GM12878 (cell line): ENCODE measurements at regions not wholly inside any gene's neighbourhood (a gene's known extent, or its start where the extent isn't known, plus 50 kb on each side); places are given as distances from the start of the nearest gene placed in this dataset.
A peak's percentile ranks its signal among the peaks of the same experiment; 100 is the strongest.

Experiments
- ATAC-seq: fragments of 200-7000 bp; cut with Tn5 transposase; 3 replicates; pipeline ENCODE4 v1.9.1; 2020; ENCODE audit warnings: mild to moderate bottlenecking, moderate library complexity
- BruUV-seq: library from RNA; stranded (reverse); fragments of 400-500 nt; replicated peaks from 2 replicates; lab custom pipeline; 2021; lab: Mats Ljungman, UMichigan
- CTCF ChIA-PET: fragments of 300-600 bp; sonication (Branson Sonifier 250); formaldehyde crosslinking; extraction: SDS; loops from one replicate; lab custom pipeline; 2021; ENCODE audit warnings: inconsistent platforms; lab: Yijun Ruan, JAX
- POLR2A ChIA-PET: fragments of 350-600 bp; formaldehyde crosslinking; extraction: SDS; loops from one replicate; lab custom pipeline; 2021; ENCODE audit warnings: inconsistent platforms; lab: Charles Lee
- RAD21 ChIA-PET: fragments of 300-600 bp; sonication (Branson Sonifier 250); formaldehyde crosslinking; loops from one replicate; lab custom pipeline; 2023; ENCODE audit warnings: antibody characterized with exemption; ENCODE audit not compliant: unreplicated experiment; lab: Charles Lee
- SMC1A ChIA-PET: fragments of 300-600 bp; sonication (Branson Sonifier 250); formaldehyde crosslinking; loops from one replicate; lab custom pipeline; 2023; ENCODE audit not compliant: unreplicated experiment, uncharacterized antibody; lab: Charles Lee
- DNase-seq: peaks from one replicate; pipeline ENCODE4 v3.0.0-alpha.2; 2011; ENCODE audit warnings: low read depth, low spot score
- FAIRE-seq: peaks from 3 replicates; lab custom pipeline; 2011; peaks lifted over from hg19 to GRCh38; lab: Jason Lieb, UNC
- H2AFZ ChIP-seq: 2 replicates; pipeline ENCODE4 v1.6.0; 2011; ENCODE audit warnings: low read depth, low read length, control low read depth; ENCODE audit not compliant: control insufficient read depth
- H3K27ac ChIP-seq: 2 replicates; pipeline ENCODE4 v1.5.1; 2011; ENCODE audit warnings: control low read depth; ENCODE audit not compliant: control insufficient read depth, insufficient read depth
- H3K27me3 ChIP-seq, 2 experiments: replicated peaks in 1 of 2; 2 replicates each; pipeline versions ENCODE4 v1.6.0 to v1.6.1; 2011; ENCODE audit warnings: low read length in 1 of 2; ENCODE audit not compliant: control insufficient read depth in 2 of 2, insufficient read depth in 2 of 2
- H3K36me3 ChIP-seq, 2 experiments: 2 replicates each; pipeline ENCODE4 v1.5.1; 2011; ENCODE audit warnings: low read length in 1 of 2; ENCODE audit not compliant: control insufficient read depth in 2 of 2, insufficient read depth in 2 of 2
- H3K4me1 ChIP-seq: 2 replicates; pipeline ENCODE4 v1.6.1; 2011; ENCODE audit warnings: mild to moderate bottlenecking, low read length, moderate library complexity, mixed read lengths; ENCODE audit not compliant: control insufficient read depth, insufficient read depth
- H3K4me2 ChIP-seq: 2 replicates; pipeline ENCODE4 v1.6.0; 2011; ENCODE audit warnings: control low read depth; ENCODE audit not compliant: control insufficient read depth, insufficient read depth
- H3K4me3 ChIP-seq: fragments of 200-600 bp; sonication (generic); 2 replicates; pipeline ENCODE4 v1.5.1; 2016
- H3K79me2 ChIP-seq: 2 replicates; pipeline ENCODE4 v1.6.0; 2011; ENCODE audit warnings: low read length; ENCODE audit not compliant: control insufficient read depth, insufficient read depth
- H3K9ac ChIP-seq: 2 replicates; pipeline ENCODE4 v1.8.0; 2011; ENCODE audit warnings: low read length, control low read depth, mixed read lengths; ENCODE audit not compliant: control insufficient read depth, insufficient read depth
- H3K9me3 ChIP-seq: replicated peaks from 3 replicates; pipeline ENCODE4 v1.5.1; 2011; ENCODE audit warnings: mild to moderate bottlenecking, low read length; ENCODE audit not compliant: control insufficient read depth, insufficient read depth
- H4K20me1 ChIP-seq: 2 replicates; pipeline ENCODE4 v1.6.0; 2011; ENCODE audit not compliant: control insufficient read depth, insufficient read depth
- DPF2 ChIP-seq: fragments of 450-650 bp; IDR thresholded peaks from 2 replicates; pipeline ENCODE4 v1.6.1; 2017; ENCODE audit warnings: mild to moderate bottlenecking
- GATAD2B ChIP-seq: fragments of 450-650 bp; conservative IDR thresholded peaks from 2 replicates; pipeline ENCODE4 v1.6.1; 2017; ENCODE audit warnings: low read depth, mild to moderate bottlenecking, moderate library complexity
- LARP7 ChIP-seq: fragments of 450-650 bp; IDR thresholded peaks from 2 replicates; pipeline ENCODE4 v1.6.1; 2017; ENCODE audit warnings: mild to moderate bottlenecking
- POLR2AphosphoS5 ChIP-seq: IDR thresholded peaks from 2 replicates; pipeline ENCODE4 v1.6.1; 2011; ENCODE audit warnings: mild to moderate bottlenecking, low read length, inconsistent platforms
- YY1 ChIP-seq: IDR thresholded peaks from 2 replicates; pipeline ENCODE4 v1.6.1; 2011; ENCODE audit warnings: low read depth, mild to moderate bottlenecking, low read length
- WGBS: methylation state at CpG from one replicate; pipeline ENCODE4 v1.1.6; 2016; ENCODE audit warnings: low lambda C conversion rate; ENCODE audit not compliant: insufficient replicate concordance, insufficient coverage; ENCODE audit errors: missing lambda C conversion rate; 5-methylcytosine and 5-hydroxymethylcytosine counted together
- in situ Hi-C: fragments of 300-500 bp; cut with MboI; formaldehyde crosslinking; loops from 9 replicates; pipeline ENCODE4 v1.14.3; 2018; ENCODE audit warnings: mixed read lengths
- intact Hi-C: fragments of 100-400 bp; cut with micrococcal nuclease; formaldehyde crosslinking; loops from one replicate; pipeline ENCODE4 v1.14.2; 2022; ENCODE audit not compliant: unreplicated experiment
- TF ChIP-seq, protein P1 (sequence below): fragments of 450-650 bp; formaldehyde crosslinking; IDR thresholded peaks from 2 replicates; pipeline ENCODE4 v1.4.0; 2020; ENCODE audit warnings: mild to moderate bottlenecking, moderate library complexity
- TF ChIP-seq, protein P2 (sequence below): fragments of 450-650 bp; IDR thresholded peaks from 2 replicates; pipeline ENCODE4 v1.6.1; 2016; ENCODE audit warnings: mild to moderate bottlenecking
- TF ChIP-seq, protein P3 (sequence below): fragments of 150-350 bp; IDR thresholded peaks from 2 replicates; pipeline ENCODE4 v1.6.1; 2016; ENCODE audit warnings: low read depth, low read length
- TF ChIP-seq, protein P4 (sequence below): fragments of 450-650 bp; IDR thresholded peaks from 2 replicates; pipeline ENCODE4 v1.6.1; 2016; ENCODE audit warnings: mild to moderate bottlenecking, moderate library complexity, borderline replicate concordance

DNA sequence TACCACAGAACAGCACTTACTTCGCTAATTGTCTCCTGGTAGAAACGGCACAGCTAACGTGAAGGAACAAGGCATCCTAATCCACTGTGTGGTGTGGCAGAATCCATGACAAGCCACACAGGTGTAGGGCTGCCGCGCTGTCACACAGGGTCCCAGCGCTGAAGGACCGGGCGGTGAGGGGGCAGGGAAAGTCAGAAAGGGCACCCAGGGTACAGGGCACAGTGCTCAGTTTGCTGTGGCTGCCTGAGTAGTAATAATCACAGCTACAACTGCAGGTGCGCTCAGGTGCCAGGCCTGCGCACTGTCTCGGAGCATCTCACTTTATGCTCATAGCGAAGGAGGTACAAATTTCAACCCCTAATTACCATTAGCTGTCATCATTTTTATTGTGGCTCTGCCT, 55.2 kb upstream of the CAB39 start:
- Histone ChIP-seq H3K4me3 (peak overlapping the region; percentile 62), H3K4me2 (peak overlapping the region; percentile 81), H3K9ac (peak overlapping the region; percentile 71), H3K4me1 (peaks cover 51% of the 10 kb centered on the region), H3K79me2 (peaks cover 4% of the 10 kb centered on the region), H3K36me3 (no peaks in the 10 kb centered on the region), H3K27ac (peak overlapping the region; percentile 91), H3K27me3 (no peaks in the 10 kb centered on the region)
- intact Hi-C loops, result loop anchor here (5.0 kb wide), 1 partner anchor 210 kb away; no protein-coding TSS in a partner anchor
- in situ Hi-C loops, result no loop called here
- DNase-seq, result no peak
- BruUV-seq, result TSS peak; percentile 83
- no peak for ATAC-seq
- 38% methylated on average over 12 of the region's 12 CpGs for WGBS
- no peak for FAIRE-seq
- ChIA-PET SMC1A (interaction anchor here (1.0 to 7.8 kb wide), 13 partner anchors 8 to 140 kb away, joined by 3 to 117 read pairs (median 24); no protein-coding TSS in a partner anchor), RAD21 (interaction anchor here (0.7 to 8.6 kb wide), 16 partner anchors 11 to 241 kb away, joined by 3 to 126 read pairs (median 14); partner anchors contain the start of gene CAB39)
- TF ChIP-seq, protein P1, sequence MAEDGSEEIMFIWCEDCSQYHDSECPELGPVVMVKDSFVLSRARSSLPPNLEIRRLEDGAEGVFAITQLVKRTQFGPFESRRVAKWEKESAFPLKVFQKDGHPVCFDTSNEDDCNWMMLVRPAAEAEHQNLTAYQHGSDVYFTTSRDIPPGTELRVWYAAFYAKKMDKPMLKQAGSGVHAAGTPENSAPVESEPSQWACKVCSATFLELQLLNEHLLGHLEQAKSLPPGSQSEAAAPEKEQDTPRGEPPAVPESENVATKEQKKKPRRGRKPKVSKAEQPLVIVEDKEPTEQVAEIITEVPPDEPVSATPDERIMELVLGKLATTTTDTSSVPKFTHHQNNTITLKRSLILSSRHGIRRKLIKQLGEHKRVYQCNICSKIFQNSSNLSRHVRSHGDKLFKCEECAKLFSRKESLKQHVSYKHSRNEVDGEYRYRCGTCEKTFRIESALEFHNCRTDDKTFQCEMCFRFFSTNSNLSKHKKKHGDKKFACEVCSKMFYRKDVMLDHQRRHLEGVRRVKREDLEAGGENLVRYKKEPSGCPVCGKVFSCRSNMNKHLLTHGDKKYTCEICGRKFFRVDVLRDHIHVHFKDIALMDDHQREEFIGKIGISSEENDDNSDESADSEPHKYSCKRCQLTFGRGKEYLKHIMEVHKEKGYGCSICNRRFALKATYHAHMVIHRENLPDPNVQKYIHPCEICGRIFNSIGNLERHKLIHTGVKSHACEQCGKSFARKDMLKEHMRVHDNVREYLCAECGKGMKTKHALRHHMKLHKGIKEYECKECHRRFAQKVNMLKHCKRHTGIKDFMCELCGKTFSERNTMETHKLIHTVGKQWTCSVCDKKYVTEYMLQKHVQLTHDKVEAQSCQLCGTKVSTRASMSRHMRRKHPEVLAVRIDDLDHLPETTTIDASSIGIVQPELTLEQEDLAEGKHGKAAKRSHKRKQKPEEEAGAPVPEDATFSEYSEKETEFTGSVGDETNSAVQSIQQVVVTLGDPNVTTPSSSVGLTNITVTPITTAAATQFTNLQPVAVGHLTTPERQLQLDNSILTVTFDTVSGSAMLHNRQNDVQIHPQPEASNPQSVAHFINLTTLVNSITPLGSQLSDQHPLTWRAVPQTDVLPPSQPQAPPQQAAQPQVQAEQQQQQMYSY (CRISPR knock-in tag), result 0 out of 2 replicates have a peak, but pooled peaks have one; percentile 2
- TF ChIP-seq LARP7 (peak; percentile 40; the same call in 1 of the 2 replicates), POLR2AphosphoS5 (peak; percentile 55; the same call in 1 of the 2 replicates), DPF2 (peak; percentile 37; the same call in 1 of the 2 replicates), GATAD2B (peak; percentile 39; the same call in 1 of the 2 replicates), YY1 (no peak)
- TF ChIP-seq, protein P2, sequence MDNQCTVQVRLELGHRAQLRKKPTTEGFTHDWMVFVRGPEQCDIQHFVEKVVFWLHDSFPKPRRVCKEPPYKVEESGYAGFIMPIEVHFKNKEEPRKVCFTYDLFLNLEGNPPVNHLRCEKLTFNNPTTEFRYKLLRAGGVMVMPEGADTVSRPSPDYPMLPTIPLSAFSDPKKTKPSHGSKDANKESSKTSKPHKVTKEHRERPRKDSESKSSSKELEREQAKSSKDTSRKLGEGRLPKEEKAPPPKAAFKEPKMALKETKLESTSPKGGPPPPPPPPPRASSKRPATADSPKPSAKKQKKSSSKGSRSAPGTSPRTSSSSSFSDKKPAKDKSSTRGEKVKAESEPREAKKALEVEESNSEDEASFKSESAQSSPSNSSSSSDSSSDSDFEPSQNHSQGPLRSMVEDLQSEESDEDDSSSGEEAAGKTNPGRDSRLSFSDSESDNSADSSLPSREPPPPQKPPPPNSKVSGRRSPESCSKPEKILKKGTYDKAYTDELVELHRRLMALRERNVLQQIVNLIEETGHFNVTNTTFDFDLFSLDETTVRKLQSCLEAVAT, result peak; percentile 97
- TF ChIP-seq, protein P3, sequence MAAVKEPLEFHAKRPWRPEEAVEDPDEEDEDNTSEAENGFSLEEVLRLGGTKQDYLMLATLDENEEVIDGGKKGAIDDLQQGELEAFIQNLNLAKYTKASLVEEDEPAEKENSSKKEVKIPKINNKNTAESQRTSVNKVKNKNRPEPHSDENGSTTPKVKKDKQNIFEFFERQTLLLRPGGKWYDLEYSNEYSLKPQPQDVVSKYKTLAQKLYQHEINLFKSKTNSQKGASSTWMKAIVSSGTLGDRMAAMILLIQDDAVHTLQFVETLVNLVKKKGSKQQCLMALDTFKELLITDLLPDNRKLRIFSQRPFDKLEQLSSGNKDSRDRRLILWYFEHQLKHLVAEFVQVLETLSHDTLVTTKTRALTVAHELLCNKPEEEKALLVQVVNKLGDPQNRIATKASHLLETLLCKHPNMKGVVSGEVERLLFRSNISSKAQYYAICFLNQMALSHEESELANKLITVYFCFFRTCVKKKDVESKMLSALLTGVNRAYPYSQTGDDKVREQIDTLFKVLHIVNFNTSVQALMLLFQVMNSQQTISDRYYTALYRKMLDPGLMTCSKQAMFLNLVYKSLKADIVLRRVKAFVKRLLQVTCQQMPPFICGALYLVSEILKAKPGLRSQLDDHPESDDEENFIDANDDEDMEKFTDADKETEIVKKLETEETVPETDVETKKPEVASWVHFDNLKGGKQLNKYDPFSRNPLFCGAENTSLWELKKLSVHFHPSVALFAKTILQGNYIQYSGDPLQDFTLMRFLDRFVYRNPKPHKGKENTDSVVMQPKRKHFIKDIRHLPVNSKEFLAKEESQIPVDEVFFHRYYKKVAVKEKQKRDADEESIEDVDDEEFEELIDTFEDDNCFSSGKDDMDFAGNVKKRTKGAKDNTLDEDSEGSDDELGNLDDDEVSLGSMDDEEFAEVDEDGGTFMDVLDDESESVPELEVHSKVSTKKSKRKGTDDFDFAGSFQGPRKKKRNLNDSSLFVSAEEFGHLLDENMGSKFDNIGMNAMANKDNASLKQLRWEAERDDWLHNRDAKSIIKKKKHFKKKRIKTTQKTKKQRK, result no peak
- TF ChIP-seq, protein P4, sequence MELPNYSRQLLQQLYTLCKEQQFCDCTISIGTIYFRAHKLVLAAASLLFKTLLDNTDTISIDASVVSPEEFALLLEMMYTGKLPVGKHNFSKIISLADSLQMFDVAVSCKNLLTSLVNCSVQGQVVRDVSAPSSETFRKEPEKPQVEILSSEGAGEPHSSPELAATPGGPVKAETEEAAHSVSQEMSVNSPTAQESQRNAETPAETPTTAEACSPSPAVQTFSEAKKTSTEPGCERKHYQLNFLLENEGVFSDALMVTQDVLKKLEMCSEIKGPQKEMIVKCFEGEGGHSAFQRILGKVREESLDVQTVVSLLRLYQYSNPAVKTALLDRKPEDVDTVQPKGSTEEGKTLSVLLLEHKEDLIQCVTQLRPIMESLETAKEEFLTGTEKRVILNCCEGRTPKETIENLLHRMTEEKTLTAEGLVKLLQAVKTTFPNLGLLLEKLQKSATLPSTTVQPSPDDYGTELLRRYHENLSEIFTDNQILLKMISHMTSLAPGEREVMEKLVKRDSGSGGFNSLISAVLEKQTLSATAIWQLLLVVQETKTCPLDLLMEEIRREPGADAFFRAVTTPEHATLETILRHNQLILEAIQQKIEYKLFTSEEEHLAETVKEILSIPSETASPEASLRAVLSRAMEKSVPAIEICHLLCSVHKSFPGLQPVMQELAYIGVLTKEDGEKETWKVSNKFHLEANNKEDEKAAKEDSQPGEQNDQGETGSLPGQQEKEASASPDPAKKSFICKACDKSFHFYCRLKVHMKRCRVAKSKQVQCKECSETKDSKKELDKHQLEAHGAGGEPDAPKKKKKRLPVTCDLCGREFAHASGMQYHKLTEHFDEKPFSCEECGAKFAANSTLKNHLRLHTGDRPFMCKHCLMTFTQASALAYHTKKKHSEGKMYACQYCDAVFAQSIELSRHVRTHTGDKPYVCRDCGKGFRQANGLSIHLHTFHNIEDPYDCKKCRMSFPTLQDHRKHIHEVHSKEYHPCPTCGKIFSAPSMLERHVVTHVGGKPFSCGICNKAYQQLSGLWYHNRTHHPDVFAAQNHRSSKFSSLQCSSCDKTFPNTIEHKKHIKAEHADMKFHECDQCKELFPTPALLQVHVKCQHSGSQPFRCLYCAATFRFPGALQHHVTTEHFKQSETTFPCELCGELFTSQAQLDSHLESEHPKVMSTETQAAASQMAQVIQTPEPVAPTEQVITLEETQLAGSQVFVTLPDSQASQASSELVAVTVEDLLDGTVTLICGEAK, result peak; percentile 28; the same call in 1 of the 2 replicates
- TF ChIP-seq, all 136 proteins: peak for 7
- POLR2A ChIA-PET, result interaction anchor here (0.7 to 7.3 kb wide), 13 partner anchors 8 to 71 kb away, joined by 3 to 80 read pairs (median 12); no protein-coding TSS in a partner anchor
- H2AFZ ChIP-seq, result no peak overlapping the region
- H3K9me3 ChIP-seq, result no peaks in the 10 kb centered on the region; the same call in 2 of the 3 replicates
- no peaks in the 10 kb centered on the region for H4K20me1 ChIP-seq
- CTCF ChIA-PET, result interaction anchor here (2.0 to 6.1 kb wide), 4 partner anchors 12 to 140 kb away, joined by 7 to 41 read pairs (median 26); no protein-coding TSS in a partner anchor
